ENCODE measurements at regions not wholly inside any gene's neighbourhood (a gene's known extent, or its start where the extent isn't known, plus 50 kb on each side); places are given as distances from the start of the nearest gene placed in this dataset.

DNA sequence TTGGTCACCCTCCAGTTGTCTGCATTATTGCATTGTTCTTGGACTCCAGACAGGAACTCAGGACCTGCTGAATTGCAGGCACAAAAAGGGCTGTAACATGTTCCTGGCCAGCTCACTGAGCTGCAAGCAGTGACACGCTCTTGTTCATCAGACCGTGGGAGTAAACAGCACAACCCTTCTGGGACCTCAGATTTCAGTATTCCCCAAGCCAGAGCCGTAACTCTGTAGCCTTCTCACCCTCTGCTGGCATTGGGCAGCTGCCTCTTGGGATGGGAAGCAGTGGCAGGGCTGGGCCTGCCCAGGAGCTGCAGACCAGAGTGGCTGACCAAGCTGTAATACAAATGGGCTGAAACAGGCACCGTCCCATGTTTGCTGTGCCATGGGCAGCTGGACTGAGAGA lies 607.1 kb upstream of the BCHE start:
- TF ChIP-seq EZH2 (IDR thresholded peaks at IDR 0.05), result no peak
- TF ChIP-seq EZH2phosphoT487 (IDR thresholded peaks at IDR 0.05), result no peak
- TF ChIP-seq, protein P1, sequence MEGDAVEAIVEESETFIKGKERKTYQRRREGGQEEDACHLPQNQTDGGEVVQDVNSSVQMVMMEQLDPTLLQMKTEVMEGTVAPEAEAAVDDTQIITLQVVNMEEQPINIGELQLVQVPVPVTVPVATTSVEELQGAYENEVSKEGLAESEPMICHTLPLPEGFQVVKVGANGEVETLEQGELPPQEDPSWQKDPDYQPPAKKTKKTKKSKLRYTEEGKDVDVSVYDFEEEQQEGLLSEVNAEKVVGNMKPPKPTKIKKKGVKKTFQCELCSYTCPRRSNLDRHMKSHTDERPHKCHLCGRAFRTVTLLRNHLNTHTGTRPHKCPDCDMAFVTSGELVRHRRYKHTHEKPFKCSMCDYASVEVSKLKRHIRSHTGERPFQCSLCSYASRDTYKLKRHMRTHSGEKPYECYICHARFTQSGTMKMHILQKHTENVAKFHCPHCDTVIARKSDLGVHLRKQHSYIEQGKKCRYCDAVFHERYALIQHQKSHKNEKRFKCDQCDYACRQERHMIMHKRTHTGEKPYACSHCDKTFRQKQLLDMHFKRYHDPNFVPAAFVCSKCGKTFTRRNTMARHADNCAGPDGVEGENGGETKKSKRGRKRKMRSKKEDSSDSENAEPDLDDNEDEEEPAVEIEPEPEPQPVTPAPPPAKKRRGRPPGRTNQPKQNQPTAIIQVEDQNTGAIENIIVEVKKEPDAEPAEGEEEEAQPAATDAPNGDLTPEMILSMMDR (IDR thresholded peaks at IDR 0.05), result no peak
- Histone ChIP-seq H3K36me3 (no peaks in the 10 kb centered on the region), H3K9ac (no peak overlapping the region), H3K4me3 (no peak overlapping the region), H3K79me2 (ENCODE audit: low read depth) (no peaks in the 10 kb centered on the region), H3K27ac (no peak overlapping the region), H3K4me1 (no peaks in the 10 kb centered on the region), H3K9me3 (ENCODE audit: low read depth) (no peaks in the 10 kb centered on the region), H3K4me2 (no peak overlapping the region), H2AFZ (replicated peaks) (peak overlapping the region; percentile 38), H3K27me3 (no peaks in the 10 kb centered on the region), H3F3A (ENCODE audit: low read depth) (no peaks in the 10 kb centered on the region), H4K20me1 (ENCODE audit: low read depth) (no peaks in the 10 kb centered on the region)
- H3K4me1 Mint-ChIP-seq, result no peaks in the 10 kb centered on the region
- H3K4me3 Mint-ChIP-seq, result no peak overlapping the region
- no peak for DNase-seq (ENCODE audit: low spot score)
- H3K27ac Mint-ChIP-seq, result no peak overlapping the region
- H3K9me3 Mint-ChIP-seq, result no peaks in the 10 kb centered on the region
- H3K27me3 Mint-ChIP-seq (ENCODE audit: insufficient read depth, low read depth), result no peaks in the 10 kb centered on the region
- H3K36me3 Mint-ChIP-seq, result no peaks in the 10 kb centered on the region

DNA sequence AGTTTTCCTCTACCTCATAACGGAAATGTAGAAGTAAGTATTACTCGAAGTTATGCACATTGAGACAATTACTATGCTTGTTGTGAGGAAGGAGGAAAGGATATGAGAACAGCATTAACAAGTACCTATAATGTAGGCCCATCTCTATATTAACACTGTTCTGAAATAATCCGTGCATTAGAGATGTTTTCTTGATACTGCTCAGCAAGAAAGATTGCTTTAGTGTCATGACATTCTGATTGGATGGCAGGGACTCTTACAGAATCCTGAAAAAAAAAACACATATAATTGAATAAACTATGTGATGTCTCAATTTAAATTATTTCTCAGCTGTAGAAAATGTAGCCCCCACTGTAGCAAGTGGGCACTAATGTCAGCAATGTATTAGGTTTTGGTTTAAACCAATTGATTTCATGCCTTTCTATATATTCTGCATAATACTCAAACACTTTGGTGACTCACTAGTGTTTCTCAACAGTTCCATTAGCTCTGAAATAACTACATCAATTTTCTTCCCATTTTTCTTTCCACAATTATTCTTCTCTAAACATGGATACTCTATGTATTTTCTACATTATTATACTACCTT lies 598.3 kb upstream of the BCHE start:
- H3K4me1 Mint-ChIP-seq, result no peaks in the 10 kb centered on the region
- no peaks in the 10 kb centered on the region for H3K4me1 ChIP-seq
- H3F3A ChIP-seq (ENCODE audit: low read depth), result no peaks in the 10 kb centered on the region
- no peak overlapping the region for H3K27ac Mint-ChIP-seq
- no peaks in the 10 kb centered on the region for H3K36me3 ChIP-seq
- H3K9ac ChIP-seq, result no peak overlapping the region
- no peaks in the 10 kb centered on the region for H3K9me3 Mint-ChIP-seq
- H3K79me2 ChIP-seq (ENCODE audit: low read depth), result no peaks in the 10 kb centered on the region
- H3K27ac ChIP-seq, result no peak overlapping the region
- TF ChIP-seq EZH2phosphoT487 (IDR thresholded peaks at IDR 0.05) (no peak), EZH2 (IDR thresholded peaks at IDR 0.05) (no peak)
- TF ChIP-seq, protein P1 (IDR thresholded peaks at IDR 0.05), result no peak
- H3K36me3 Mint-ChIP-seq, result no peaks in the 10 kb centered on the region
- H3K4me3 ChIP-seq, result no peak overlapping the region
- H3K27me3 ChIP-seq, result no peaks in the 10 kb centered on the region
- H3K9me3 ChIP-seq (ENCODE audit: low read depth), result no peaks in the 10 kb centered on the region
- DNase-seq (ENCODE audit: low spot score), result no peak
- H4K20me1 ChIP-seq (ENCODE audit: low read depth), result no peaks in the 10 kb centered on the region
- H3K4me2 ChIP-seq, result no peak overlapping the region
- no peaks in the 10 kb centered on the region for H3K27me3 Mint-ChIP-seq (ENCODE audit: insufficient read depth, low read depth)
- no peak overlapping the region for H2AFZ ChIP-seq (replicated peaks)
- H3K4me3 Mint-ChIP-seq, result no peak overlapping the region

DNA sequence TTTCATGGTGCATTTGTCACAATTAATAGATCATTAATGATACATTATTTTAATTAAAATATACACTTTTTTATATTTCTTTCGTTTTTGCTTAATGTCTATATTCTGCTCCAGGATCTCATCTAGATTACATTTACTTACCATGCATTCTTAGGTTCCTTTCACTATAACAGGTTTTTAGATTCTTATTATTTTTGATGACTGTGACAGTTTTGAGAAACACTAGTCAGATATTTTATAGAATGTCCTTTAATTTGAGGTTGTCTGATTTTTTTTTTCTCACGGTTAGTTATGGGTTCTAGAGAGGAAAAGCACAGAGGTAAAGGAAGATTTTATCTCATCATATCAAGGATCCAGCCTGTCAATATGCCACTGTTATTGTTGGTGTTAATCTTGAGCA lies 595.8 kb upstream of the BCHE start:
- H3K4me3 ChIP-seq, result no peak overlapping the region
- no peak overlapping the region for H2AFZ ChIP-seq (replicated peaks)
- no peaks in the 10 kb centered on the region for H3K27me3 Mint-ChIP-seq (ENCODE audit: insufficient read depth, low read depth)
- no peak overlapping the region for H3K27ac Mint-ChIP-seq
- H3K36me3 Mint-ChIP-seq, result no peaks in the 10 kb centered on the region
- no peak overlapping the region for H3K27ac ChIP-seq
- no peaks in the 10 kb centered on the region for H3F3A ChIP-seq (ENCODE audit: low read depth)
- no peak for DNase-seq (ENCODE audit: low spot score)
- H3K36me3 ChIP-seq, result no peaks in the 10 kb centered on the region
- H3K9me3 ChIP-seq (ENCODE audit: low read depth), result no peaks in the 10 kb centered on the region
- TF ChIP-seq EZH2phosphoT487 (IDR thresholded peaks at IDR 0.05), result no peak
- no peak for TF ChIP-seq EZH2 (IDR thresholded peaks at IDR 0.05)
- TF ChIP-seq, protein P1 (IDR thresholded peaks at IDR 0.05), result no peak
- no peak overlapping the region for H3K9ac ChIP-seq
- no peaks in the 10 kb centered on the region for H4K20me1 ChIP-seq (ENCODE audit: low read depth)
- H3K4me1 Mint-ChIP-seq, result no peaks in the 10 kb centered on the region
- H3K9me3 Mint-ChIP-seq, result no peaks in the 10 kb centered on the region
- H3K4me2 ChIP-seq, result no peak overlapping the region
- H3K79me2 ChIP-seq (ENCODE audit: low read depth), result no peaks in the 10 kb centered on the region
- H3K27me3 ChIP-seq, result no peaks in the 10 kb centered on the region
- no peaks in the 10 kb centered on the region for H3K4me1 ChIP-seq
- no peak overlapping the region for H3K4me3 Mint-ChIP-seq
